Hepatocyte (in vitro differentiated cells): ENCODE measurements at regions not wholly inside any gene's neighbourhood (a gene's known extent, or its start where the extent isn't known, plus 50 kb on each side); places are given as distances from the start of the nearest gene placed in this dataset.

Source experiments
- EZH2 ChIP-seq: fragments of 200-600 bp; sonication (generic); IDR thresholded peaks from 2 replicates; pipeline ENCODE4 v1.6.1; 2016; ENCODE audit warnings: antibody characterized with exemption, mild to moderate bottlenecking, borderline replicate concordance
- TF ChIP-seq, protein P1 (sequence below): fragments of 200-600 bp; sonication (generic); IDR thresholded peaks from 2 replicates; pipeline ENCODE4 v1.5.1; 2016; ENCODE audit warnings: antibody characterized with exemption, mild to moderate bottlenecking; ENCODE audit not compliant: poor library complexity

DNA sequence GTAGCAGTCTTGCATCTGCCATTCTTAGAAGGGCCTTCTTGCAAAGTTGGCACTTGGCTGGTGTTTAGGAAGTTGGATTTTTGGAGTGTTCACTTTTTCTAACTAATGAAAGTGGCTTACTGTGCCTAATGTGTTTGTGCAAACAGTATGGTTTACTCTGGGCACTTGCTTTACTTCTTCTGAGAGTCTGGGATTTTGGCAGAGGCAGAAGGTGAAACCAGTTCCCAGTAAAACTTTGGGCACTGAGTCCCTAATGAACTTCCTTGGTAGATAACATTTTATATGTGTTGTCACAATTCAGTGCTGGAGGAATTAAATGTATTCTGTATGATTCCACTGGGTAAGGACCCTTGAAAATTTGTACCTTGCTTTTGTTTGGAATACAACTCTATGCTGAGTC, 155.7 kb downstream of the FAM170A start:
- TF ChIP-seq, protein P1, sequence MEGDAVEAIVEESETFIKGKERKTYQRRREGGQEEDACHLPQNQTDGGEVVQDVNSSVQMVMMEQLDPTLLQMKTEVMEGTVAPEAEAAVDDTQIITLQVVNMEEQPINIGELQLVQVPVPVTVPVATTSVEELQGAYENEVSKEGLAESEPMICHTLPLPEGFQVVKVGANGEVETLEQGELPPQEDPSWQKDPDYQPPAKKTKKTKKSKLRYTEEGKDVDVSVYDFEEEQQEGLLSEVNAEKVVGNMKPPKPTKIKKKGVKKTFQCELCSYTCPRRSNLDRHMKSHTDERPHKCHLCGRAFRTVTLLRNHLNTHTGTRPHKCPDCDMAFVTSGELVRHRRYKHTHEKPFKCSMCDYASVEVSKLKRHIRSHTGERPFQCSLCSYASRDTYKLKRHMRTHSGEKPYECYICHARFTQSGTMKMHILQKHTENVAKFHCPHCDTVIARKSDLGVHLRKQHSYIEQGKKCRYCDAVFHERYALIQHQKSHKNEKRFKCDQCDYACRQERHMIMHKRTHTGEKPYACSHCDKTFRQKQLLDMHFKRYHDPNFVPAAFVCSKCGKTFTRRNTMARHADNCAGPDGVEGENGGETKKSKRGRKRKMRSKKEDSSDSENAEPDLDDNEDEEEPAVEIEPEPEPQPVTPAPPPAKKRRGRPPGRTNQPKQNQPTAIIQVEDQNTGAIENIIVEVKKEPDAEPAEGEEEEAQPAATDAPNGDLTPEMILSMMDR = no peak
- no peak for TF ChIP-seq EZH2
